WTC11 (cell line): ENCODE measurements at regions not wholly inside any gene's neighbourhood (a gene's known extent, or its start where the extent isn't known, plus 50 kb on each side); places are given as distances from the start of the nearest gene placed in this dataset.

Experiments
- AR ChIP-seq: fragments of 250-450 bp; sonication (Bioruptor Pico); IDR thresholded peaks from 2 replicates; pipeline ENCODE4 v1.9.0; 2021; ENCODE audit warnings: mild to moderate bottlenecking
- ARID4B ChIP-seq: sonication (generic); formaldehyde crosslinking; IDR thresholded peaks from 2 replicates; pipeline ENCODE4 v1.8.0; 2023; ENCODE audit warnings: missing genetic modification reagents, mild to moderate bottlenecking, borderline replicate concordance
- ATF6 ChIP-seq: sonication (generic); formaldehyde crosslinking; IDR thresholded peaks from 2 replicates; pipeline ENCODE4 v1.8.1; 2023; ENCODE audit warnings: mild to moderate bottlenecking, missing genetic modification reagents
- CREM ChIP-seq: sonication (generic); formaldehyde crosslinking; IDR thresholded peaks from 2 replicates; pipeline ENCODE4 v1.8.1; 2022; ENCODE audit warnings: mild to moderate bottlenecking, missing genetic modification reagents, moderate library complexity
- E2F4 ChIP-seq: sonication (generic); formaldehyde crosslinking; IDR thresholded peaks from 2 replicates; pipeline ENCODE4 v1.8.1; 2022; ENCODE audit warnings: low read depth, mild to moderate bottlenecking, moderate library complexity, missing genetic modification reagents, borderline replicate concordance
- GRHL2 ChIP-seq: fragments of 250-450 bp; sonication (Bioruptor Pico); IDR thresholded peaks from 2 replicates; pipeline ENCODE4 v1.8.0; 2022; ENCODE audit warnings: mild to moderate bottlenecking, moderate library complexity; ENCODE audit not compliant: insufficient replicate concordance, severe bottlenecking
- GTF2I ChIP-seq: fragments of 250-450 bp; sonication (Bioruptor Pico); conservative IDR thresholded peaks from 2 replicates; pipeline ENCODE4 v1.4.0; 2021; ENCODE audit warnings: mild to moderate bottlenecking
- HMGXB4 ChIP-seq: sonication (generic); formaldehyde crosslinking; IDR thresholded peaks from 2 replicates; pipeline ENCODE4 v1.8.1; 2023; ENCODE audit warnings: mild to moderate bottlenecking, moderate library complexity, missing genetic modification reagents
- KAT7 ChIP-seq: sonication (generic); formaldehyde crosslinking; IDR thresholded peaks from 2 replicates; pipeline ENCODE4 v1.8.1; 2023; ENCODE audit warnings: missing genetic modification reagents, mild to moderate bottlenecking, borderline replicate concordance
- MAX ChIP-seq: sonication (generic); formaldehyde crosslinking; IDR thresholded peaks from 2 replicates; pipeline ENCODE4 v1.8.0; 2022; ENCODE audit warnings: mild to moderate bottlenecking, missing genetic modification reagents
- MYBL2 ChIP-seq: sonication (generic); formaldehyde crosslinking; IDR thresholded peaks from 2 replicates; pipeline ENCODE4 v1.8.1; 2023; ENCODE audit warnings: mild to moderate bottlenecking, moderate library complexity, missing genetic modification reagents
- NR3C1 ChIP-seq: sonication (generic); formaldehyde crosslinking; conservative IDR thresholded peaks from 2 replicates; pipeline ENCODE4 v1.8.1; 2023; ENCODE audit warnings: low read depth, mild to moderate bottlenecking, missing genetic modification reagents
- TCF7 ChIP-seq: sonication (generic); formaldehyde crosslinking; IDR thresholded peaks from 2 replicates; pipeline ENCODE4 v1.8.0; 2022; ENCODE audit warnings: mild to moderate bottlenecking, low read depth, missing genetic modification reagents, moderate library complexity
- TP53 ChIP-seq: sonication (generic); formaldehyde crosslinking; IDR thresholded peaks from 2 replicates; pipeline ENCODE4 v1.8.1; 2023; ENCODE audit warnings: mild to moderate bottlenecking, missing genetic modification reagents

- no peak for TF ChIP-seq HMGXB4 (CRISPR knock-in tag)
- TF ChIP-seq MAX: no peak
- TF ChIP-seq E2F4 (CRISPR knock-in tag): no peak
- no peak for TF ChIP-seq GRHL2 (CRISPR knock-in tag)
- no peak for TF ChIP-seq NR3C1 (CRISPR knock-in tag)
- TF ChIP-seq MYBL2 (CRISPR knock-in tag): no peak
- no peak for TF ChIP-seq CREM
- TF ChIP-seq GTF2I: no peak
- no peak for TF ChIP-seq AR (CRISPR knock-in tag)
- TF ChIP-seq TCF7: no peak
- TF ChIP-seq TP53: no peak
- no peak for TF ChIP-seq ATF6 (CRISPR knock-in tag)
- no peak for TF ChIP-seq ARID4B (CRISPR knock-in tag)
- no peak for TF ChIP-seq KAT7 (CRISPR knock-in tag)
These were observed 183.7 kb upstream of the BCOR start (continued) for GRCh38 chrX:40281336-40282005.
